ENCODE measurements at regions not wholly inside any gene's neighbourhood (a gene's known extent, or its start where the extent isn't known, plus 50 kb on each side); places are given as distances from the start of the nearest gene placed in this dataset.

GRCh38 chr2:35294636-35295263 is 1060.8 kb upstream of the CRIM1 start:
- H3K4me2 ChIP-seq (ENCODE audit: low read depth, low read length, poor library complexity, severe bottlenecking) = no peak overlapping the region
- H3K36me3 ChIP-seq (ENCODE audit: low read length) = no peaks in the 10 kb centered on the region
- no peaks in the 10 kb centered on the region for H3K9me2 ChIP-seq (replicated peaks; ENCODE audit: insufficient read depth, low read length)
- no peaks in the 10 kb centered on the region for H3F3A ChIP-seq (ENCODE audit: insufficient read depth)
- H3K9me3 ChIP-seq (ENCODE audit: insufficient read depth, low read length) = no peaks in the 10 kb centered on the region
- no peak overlapping the region for H2AFZ ChIP-seq (ENCODE audit: low read depth, low read length, severe bottlenecking)
- no peaks in the 10 kb centered on the region for H3K27me3 ChIP-seq (ENCODE audit: low read length)
- H3K27ac ChIP-seq (ENCODE audit: low read depth, low read length) = no peak overlapping the region
- H3K4me3 ChIP-seq (ENCODE audit: insufficient read depth, low read length, poor library complexity, severe bottlenecking) = no peak overlapping the region
- H4K20me1 ChIP-seq (ENCODE audit: low read depth, low read length) = no peaks in the 10 kb centered on the region
- TF ChIP-seq EZH2phosphoT487 (conservative IDR thresholded peaks at IDR 0.05; ENCODE audit: low read length) (no peak), CTCF (IDR thresholded peaks at IDR 0.05; ENCODE audit: insufficient read depth, low read length, poor library complexity, severe bottlenecking) (no peak)
- H3K9ac ChIP-seq (ENCODE audit: low read length) = no peak overlapping the region
- H3K79me2 ChIP-seq (ENCODE audit: insufficient read depth, low read length) = no peaks in the 10 kb centered on the region

GRCh38 chr2:35293261-35293660 is 1062.3 kb upstream of the CRIM1 start:
- no peaks in the 10 kb centered on the region for H3K9me3 ChIP-seq (ENCODE audit: insufficient read depth, low read length)
- H3K9ac ChIP-seq (ENCODE audit: low read length) = no peak overlapping the region
- no peaks in the 10 kb centered on the region for H3K79me2 ChIP-seq (ENCODE audit: insufficient read depth, low read length)

GRCh38 chr2:35292199-35292598 is 1063.4 kb upstream of the CRIM1 start:
- Histone ChIP-seq H3K9me2 (replicated peaks; ENCODE audit: insufficient read depth, low read length) (no peaks in the 10 kb centered on the region), H3K27me3 (ENCODE audit: low read length) (no peaks in the 10 kb centered on the region), H3K27ac (ENCODE audit: low read depth, low read length) (no peak overlapping the region), H3K36me3 (ENCODE audit: low read length) (no peaks in the 10 kb centered on the region), H3K9ac (ENCODE audit: low read length) (no peak overlapping the region), H3K4me2 (ENCODE audit: low read depth, low read length, poor library complexity, severe bottlenecking) (no peak overlapping the region), H2AFZ (ENCODE audit: low read depth, low read length, severe bottlenecking) (no peak overlapping the region), H3K9me3 (ENCODE audit: insufficient read depth, low read length) (no peaks in the 10 kb centered on the region), H4K20me1 (ENCODE audit: low read depth, low read length) (no peaks in the 10 kb centered on the region), H3F3A (ENCODE audit: insufficient read depth) (no peaks in the 10 kb centered on the region), H3K4me3 (ENCODE audit: insufficient read depth, low read length, poor library complexity, severe bottlenecking) (no peak overlapping the region), H3K79me2 (ENCODE audit: insufficient read depth, low read length) (no peaks in the 10 kb centered on the region)
- TF ChIP-seq EZH2phosphoT487 (conservative IDR thresholded peaks at IDR 0.05; ENCODE audit: low read length) (no peak), CTCF (IDR thresholded peaks at IDR 0.05; ENCODE audit: insufficient read depth, low read length, poor library complexity, severe bottlenecking) (no peak)

More at GRCh38 chr2:35293261-35293660, 1062.3 kb upstream of the CRIM1 start:
- H3F3A ChIP-seq (ENCODE audit: insufficient read depth) = no peaks in the 10 kb centered on the region
- no peaks in the 10 kb centered on the region for H3K36me3 ChIP-seq (ENCODE audit: low read length)
- no peak overlapping the region for H2AFZ ChIP-seq (ENCODE audit: low read depth, low read length, severe bottlenecking)
- TF ChIP-seq CTCF (IDR thresholded peaks at IDR 0.05; ENCODE audit: insufficient read depth, low read length, poor library complexity, severe bottlenecking) = no peak
- no peak for TF ChIP-seq EZH2phosphoT487 (conservative IDR thresholded peaks at IDR 0.05; ENCODE audit: low read length)
- no peak overlapping the region for H3K27ac ChIP-seq (ENCODE audit: low read depth, low read length)
- H3K27me3 ChIP-seq (ENCODE audit: low read length) = no peaks in the 10 kb centered on the region
- no peak overlapping the region for H3K4me2 ChIP-seq (ENCODE audit: low read depth, low read length, poor library complexity, severe bottlenecking)
- no peak overlapping the region for H3K4me3 ChIP-seq (ENCODE audit: insufficient read depth, low read length, poor library complexity, severe bottlenecking)
- no peaks in the 10 kb centered on the region for H4K20me1 ChIP-seq (ENCODE audit: low read depth, low read length)
- H3K9me2 ChIP-seq (replicated peaks; ENCODE audit: insufficient read depth, low read length) = no peaks in the 10 kb centered on the region

Data from SU-DHL-6 (cell line).